H1 (cell line): ENCODE measurements at regions not wholly inside any gene's neighbourhood (a gene's known extent, or its start where the extent isn't known, plus 50 kb on each side); places are given as distances from the start of the nearest gene placed in this dataset.

Experiments used
- EGR1 ChIP-seq: IDR thresholded peaks from 2 replicates; pipeline ENCODE4 v1.6.1; 2011; ENCODE audit warnings: low read depth, low read length, borderline replicate concordance
- KDM4A ChIP-seq: IDR thresholded peaks from one replicate; pipeline ENCODE4 v1.7.1; 2012; ENCODE audit warnings: low read depth, mild to moderate bottlenecking, moderate library complexity, low read length, inconsistent platforms; ENCODE audit not compliant: severe bottlenecking
- RNF2 ChIP-seq: fragments of 200-900, 300-1000 bp; sonication (generic); IDR thresholded peaks from 2 replicates; pipeline ENCODE4 v1.7.1; 2016; ENCODE audit warnings: borderline replicate concordance, low read depth, mild to moderate bottlenecking, antibody characterized with exemption, low read length; ENCODE audit not compliant: poor library complexity, severe bottlenecking; ENCODE audit errors: missing control alignments

DNA sequence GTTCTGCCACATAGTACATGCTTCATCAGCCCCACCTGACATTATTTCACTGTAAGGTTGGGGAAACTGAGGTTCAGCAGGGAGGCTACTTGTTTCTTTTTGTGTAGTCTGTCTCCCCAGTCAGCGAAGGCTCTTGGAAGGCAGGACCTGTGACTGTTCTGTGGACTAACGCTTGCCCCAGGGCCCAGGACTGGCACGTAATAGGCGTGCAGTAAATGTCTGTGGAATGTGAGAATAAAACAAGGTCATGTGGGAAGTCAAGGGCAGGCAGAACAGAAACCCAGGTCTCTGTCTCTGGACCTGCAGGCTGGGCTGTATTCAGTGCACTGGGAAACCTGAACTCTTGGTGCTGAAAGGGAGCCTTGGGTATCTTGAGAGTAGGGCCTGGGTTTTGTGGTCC, 168.7 kb downstream of the RPS24 start (continued):
- TF ChIP-seq RNF2 (no peak), KDM4A (no peak), EGR1 (no peak)
- TF ChIP-seq, all 59 proteins: peak for 0
